ES-I3 (cell line): ENCODE measurements at regions not wholly inside any gene's neighbourhood (a gene's known extent, or its start where the extent isn't known, plus 50 kb on each side); places are given as distances from the start of the nearest gene placed in this dataset.

Source experiments
- H3K36me3 ChIP-seq: 2 replicates; pipeline ENCODE4 v1.6.1; 2013; ENCODE audit warnings: mild to moderate bottlenecking, low read length, control low read depth, moderate library complexity; ENCODE audit not compliant: insufficient read depth
- H3K4me1 ChIP-seq: 2 replicates; pipeline ENCODE4 v1.6.1; 2013; ENCODE audit warnings: mild to moderate bottlenecking, control low read depth, low read length; ENCODE audit not compliant: insufficient read depth
- H3K9ac ChIP-seq: 2 replicates; pipeline ENCODE4 v1.6.1; 2013; ENCODE audit warnings: low read depth, mild to moderate bottlenecking, low read length, moderate library complexity
- H3K9me3 ChIP-seq: 2 replicates; pipeline ENCODE4 v1.6.1; 2013; ENCODE audit warnings: mild to moderate bottlenecking, low read length, moderate library complexity; ENCODE audit not compliant: control insufficient read depth, insufficient read depth

- Histone ChIP-seq H3K36me3 (no peaks in the 10 kb centered on the region), H3K9me3 (no peaks in the 10 kb centered on the region), H3K9ac (no peak overlapping the region), H3K4me1 (no peaks in the 10 kb centered on the region)
Observed at GRCh38 chr6:99761711-99762110, 155.1 kb downstream of the PRDM13 start.

- Histone ChIP-seq H3K4me1 (no peaks in the 10 kb centered on the region), H3K9ac (no peak overlapping the region), H3K36me3 (no peaks in the 10 kb centered on the region), H3K9me3 (no peaks in the 10 kb centered on the region; the same call in 1 of the 2 replicates)
Observed at GRCh38 chr6:99768166-99768565, 161.5 kb downstream of the PRDM13 start.

DNA sequence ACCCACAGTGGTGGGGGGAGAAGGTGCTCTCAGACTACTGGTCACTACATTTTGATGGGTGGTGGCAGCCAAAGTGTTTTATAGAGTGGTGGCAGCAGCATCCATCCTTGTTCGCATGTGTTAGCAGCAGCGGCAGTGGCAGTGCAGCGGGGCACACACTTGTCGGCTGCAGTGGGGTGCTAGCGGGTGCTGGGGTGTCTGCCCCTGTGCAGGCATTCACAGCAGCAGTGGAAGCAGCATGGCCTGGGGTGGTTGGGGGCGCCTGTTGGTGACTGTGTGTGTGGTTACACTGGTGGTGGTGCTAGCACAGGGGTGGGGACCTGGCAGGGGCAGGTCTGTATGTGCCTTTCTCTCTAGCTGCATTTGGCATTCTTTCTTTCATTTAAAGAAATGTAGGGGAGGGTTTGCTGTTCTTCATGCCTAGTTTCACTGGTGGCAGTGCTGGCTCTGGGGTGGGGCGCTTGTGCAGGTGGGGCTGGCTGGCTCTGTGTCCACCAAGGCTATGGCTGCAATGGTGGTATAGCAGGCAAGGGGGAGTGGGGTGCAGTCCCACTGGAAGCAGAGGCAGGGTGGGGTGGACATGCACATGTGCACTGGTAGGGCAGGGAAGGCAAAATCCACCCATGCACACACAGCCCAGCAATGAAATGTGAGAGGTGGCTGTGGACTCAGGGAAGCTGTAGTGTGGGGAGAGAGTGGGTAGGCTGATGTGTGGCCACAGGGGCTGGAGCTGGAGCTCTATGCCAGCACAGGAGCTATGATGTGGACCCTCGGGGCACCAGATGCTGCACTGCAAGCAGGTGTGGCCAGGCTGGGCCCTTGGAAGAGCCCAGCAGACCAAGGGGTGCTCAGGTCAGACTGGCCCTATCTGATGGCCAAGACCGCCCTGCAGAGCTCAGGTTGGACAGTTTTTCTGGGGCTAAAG is 173.3 kb downstream of the PRDM13 start:
- no peaks in the 10 kb centered on the region for H3K4me1 ChIP-seq
- no peaks in the 10 kb centered on the region for H3K36me3 ChIP-seq
- H3K9ac ChIP-seq: no peak overlapping the region
- H3K9me3 ChIP-seq: no peaks in the 10 kb centered on the region

DNA sequence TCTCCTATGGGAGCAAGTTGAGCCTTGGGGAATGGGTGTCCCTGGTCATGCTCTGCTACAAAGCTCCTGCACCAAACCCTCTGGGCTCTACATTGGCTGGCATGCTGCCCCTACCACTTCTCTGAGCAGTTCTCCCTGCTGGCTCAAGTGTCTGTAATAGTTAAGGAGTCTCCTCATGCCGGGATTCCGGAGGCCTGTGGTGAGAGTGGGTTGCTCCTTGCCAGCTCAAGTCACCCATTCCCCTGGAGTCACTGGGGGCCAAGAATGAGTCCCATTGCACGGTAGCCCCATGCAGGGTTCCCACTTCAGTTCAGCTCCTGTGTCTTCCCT is 173.9 kb downstream of the PRDM13 start:
- Histone ChIP-seq H3K9me3 (no peaks in the 10 kb centered on the region), H3K36me3 (no peaks in the 10 kb centered on the region), H3K4me1 (no peaks in the 10 kb centered on the region), H3K9ac (no peak overlapping the region)

- Histone ChIP-seq H3K36me3 (no peaks in the 10 kb centered on the region), H3K9ac (no peak overlapping the region), H3K9me3 (no peaks in the 10 kb centered on the region), H3K4me1 (no peaks in the 10 kb centered on the region)
Observed at GRCh38 chr6:99789767-99790166, 183.1 kb downstream of the PRDM13 start.

GRCh38 chr6:99790679-99791078 is 184.0 kb downstream of the PRDM13 start:
- Histone ChIP-seq H3K9me3 (no peaks in the 10 kb centered on the region), H3K4me1 (no peaks in the 10 kb centered on the region), H3K36me3 (no peaks in the 10 kb centered on the region), H3K9ac (no peak overlapping the region)

- H3K9me3 ChIP-seq: no peaks in the 10 kb centered on the region
- no peak overlapping the region for H3K9ac ChIP-seq
- 0 out of 2 replicates have a peak, but pooled peaks cover 3% of the 10 kb centered on the region for H3K4me1 ChIP-seq
- H3K36me3 ChIP-seq: no peaks in the 10 kb centered on the region
Observed at GRCh38 chr6:99801805-99802204, 192.2 kb downstream of the MCHR2 start.

DNA sequence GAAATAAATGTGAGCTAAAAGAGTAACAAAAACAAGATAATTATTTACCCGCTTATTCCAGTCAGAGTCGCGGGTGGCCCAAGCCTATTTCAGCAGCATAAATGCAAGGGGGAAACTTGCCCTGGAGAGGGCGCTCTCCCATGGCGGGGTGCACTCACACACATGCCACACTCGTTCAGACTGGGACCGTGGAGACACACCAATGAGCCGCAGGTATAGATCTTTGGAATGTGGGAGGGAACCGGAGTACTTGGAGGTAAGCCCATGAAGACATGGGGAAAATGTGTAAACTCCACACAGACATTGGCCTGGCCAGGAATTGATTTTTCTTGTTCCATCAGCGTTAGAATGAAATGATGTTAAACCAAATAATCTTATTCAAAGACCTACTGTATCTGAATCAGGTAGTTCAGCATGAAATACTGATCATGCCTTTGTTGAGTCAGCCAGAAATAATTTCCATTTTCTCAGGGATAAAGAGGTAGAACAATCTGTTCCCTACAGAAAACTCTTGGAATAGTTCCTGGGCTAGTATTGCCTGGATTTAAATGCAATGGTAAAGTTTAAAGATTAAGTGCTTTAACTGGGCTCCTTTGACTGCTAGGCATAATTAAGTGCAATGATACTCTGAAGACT is 191.5 kb downstream of the MCHR2 start:
- H3K4me1 ChIP-seq: 0 out of 2 replicates have a peak, but pooled peaks cover 3% of the 10 kb centered on the region
- no peak overlapping the region for H3K9ac ChIP-seq

GRCh38 chr6:99808992-99809391 is 185.0 kb downstream of the MCHR2 start:
- Histone ChIP-seq H3K36me3 (no peaks in the 10 kb centered on the region), H3K9me3 (no peaks in the 10 kb centered on the region), H3K4me1 (no peaks in the 10 kb centered on the region; the same call in 1 of the 2 replicates), H3K9ac (no peak overlapping the region)

More for the DNA sequence above, 191.5 kb downstream of the MCHR2 start:
- Histone ChIP-seq H3K9me3 (no peaks in the 10 kb centered on the region), H3K36me3 (no peaks in the 10 kb centered on the region)

DNA sequence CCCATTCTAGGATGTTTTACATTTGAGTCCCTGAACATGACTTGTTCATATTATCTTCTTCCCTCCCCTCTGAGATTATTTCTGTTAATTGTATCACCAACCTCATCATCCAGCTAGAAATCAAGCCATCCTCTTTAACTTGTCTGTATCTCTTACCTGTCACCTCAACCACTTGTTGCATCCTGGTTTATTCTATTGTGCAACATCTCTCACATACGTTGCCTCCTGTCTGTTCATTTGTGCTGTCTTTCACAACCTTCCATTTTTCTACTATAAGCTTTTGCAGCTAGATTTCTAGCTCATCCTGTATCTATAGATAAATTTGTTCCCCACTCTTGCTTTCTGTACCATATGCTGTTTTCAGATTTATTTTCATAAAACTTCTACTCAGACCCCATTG is 183.7 kb downstream of the MCHR2 start:
- no peak overlapping the region for H3K9ac ChIP-seq
- no peaks in the 10 kb centered on the region for H3K9me3 ChIP-seq
- H3K36me3 ChIP-seq: no peaks in the 10 kb centered on the region
- H3K4me1 ChIP-seq: no peaks in the 10 kb centered on the region; the same call in 1 of the 2 replicates

DNA sequence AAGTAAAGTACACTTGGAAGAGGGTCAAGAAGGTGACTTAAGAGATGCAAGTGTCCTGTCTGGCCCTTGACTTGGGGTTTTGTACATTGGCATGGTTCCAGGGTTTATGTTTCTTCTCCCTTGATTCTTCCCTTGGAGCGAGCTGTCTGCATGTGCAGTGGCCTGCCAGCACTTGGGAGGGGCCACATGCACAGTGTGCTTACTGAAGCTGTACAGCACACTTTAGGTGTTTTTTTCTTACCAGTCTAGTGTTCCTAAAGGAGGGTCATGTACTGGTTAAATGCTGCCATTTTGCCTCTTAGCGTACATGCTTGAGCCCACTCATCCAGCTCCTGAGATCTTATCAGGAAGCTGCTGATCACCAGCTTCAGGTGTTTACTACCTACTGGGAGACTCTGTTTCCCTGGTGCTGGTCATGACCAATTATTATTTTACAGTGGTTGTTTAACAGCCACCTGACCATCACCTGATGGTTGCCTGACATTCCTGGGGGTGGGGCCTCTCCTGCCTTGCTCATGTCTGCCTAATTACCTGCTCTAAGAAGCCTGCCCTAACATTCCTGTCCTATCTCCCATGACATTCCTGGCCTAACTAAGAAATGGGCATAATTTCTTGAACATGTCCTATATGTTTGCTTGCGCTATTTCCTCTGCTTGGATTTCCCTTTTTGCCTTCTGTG is 182.9 kb downstream of the MCHR2 start:
- no peaks in the 10 kb centered on the region for H3K9me3 ChIP-seq
- no peak overlapping the region for H3K9ac ChIP-seq
- no peaks in the 10 kb centered on the region; the same call in 1 of the 2 replicates for H3K4me1 ChIP-seq
- H3K36me3 ChIP-seq: no peaks in the 10 kb centered on the region

GRCh38 chr6:99811636-99812035 is 182.4 kb downstream of the MCHR2 start:
- Histone ChIP-seq H3K9me3 (no peaks in the 10 kb centered on the region), H3K36me3 (no peaks in the 10 kb centered on the region), H3K4me1 (no peaks in the 10 kb centered on the region; the same call in 1 of the 2 replicates), H3K9ac (no peak overlapping the region)

DNA sequence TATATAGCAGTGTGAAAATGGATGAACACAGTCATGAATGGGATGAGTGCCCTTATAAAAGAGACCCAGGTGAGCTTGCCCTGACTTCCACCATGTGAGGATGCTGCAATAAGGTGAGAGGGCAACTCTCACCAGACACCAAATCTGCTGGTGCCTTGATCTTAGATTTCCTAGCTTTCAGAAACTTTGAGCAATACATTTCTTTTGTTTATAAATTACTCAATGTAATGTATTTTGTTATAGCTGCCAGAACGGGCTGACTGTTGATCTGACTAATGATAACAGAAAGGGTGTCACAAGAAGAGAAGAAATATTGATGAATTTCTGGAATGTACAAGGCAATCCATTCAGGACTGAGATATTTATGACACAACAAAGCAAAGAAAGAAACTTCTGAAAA is 180.5 kb downstream of the MCHR2 start:
- Histone ChIP-seq H3K9me3 (no peaks in the 10 kb centered on the region), H3K4me1 (no peaks in the 10 kb centered on the region; the same call in 1 of the 2 replicates), H3K36me3 (no peaks in the 10 kb centered on the region), H3K9ac (no peak overlapping the region)

DNA sequence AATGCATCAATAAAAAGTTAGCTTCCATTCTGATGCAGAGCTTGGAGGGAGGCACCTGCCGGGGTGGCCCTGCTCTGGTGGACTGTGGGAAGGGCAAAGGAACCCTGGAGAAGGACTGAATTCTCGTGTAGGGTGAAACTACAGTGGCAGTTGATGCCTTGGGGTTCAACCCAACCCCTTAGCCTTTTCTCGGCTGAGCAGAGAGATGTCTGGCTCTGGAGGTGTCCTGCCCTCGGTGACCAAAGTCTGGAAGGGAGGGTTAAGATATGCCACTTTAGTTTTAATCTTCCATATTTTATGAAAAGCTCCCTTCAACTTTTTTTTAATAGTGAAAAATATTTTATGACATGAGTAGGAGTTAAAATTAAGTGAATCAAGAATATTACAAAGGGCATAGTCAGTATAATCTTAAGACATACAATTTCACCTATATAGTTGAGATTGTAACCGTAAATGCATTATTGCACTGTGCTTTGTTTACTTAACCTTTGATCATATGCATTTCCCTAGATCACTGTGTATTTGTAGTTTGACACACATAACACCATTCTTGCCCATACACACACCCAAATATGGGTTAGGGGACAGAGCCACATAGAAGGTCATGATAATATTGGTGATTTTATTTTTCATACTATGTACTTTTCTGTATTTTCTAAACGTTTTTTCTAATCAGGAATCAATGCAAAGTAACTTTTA is 179.6 kb downstream of the MCHR2 start:
- no peaks in the 10 kb centered on the region for H3K36me3 ChIP-seq
- H3K9me3 ChIP-seq: no peaks in the 10 kb centered on the region
- H3K9ac ChIP-seq: no peak overlapping the region
- H3K4me1 ChIP-seq: no peaks in the 10 kb centered on the region; the same call in 1 of the 2 replicates
